Stomach (tissue), 8 donors: ENCODE measurements at regions not wholly inside any gene's neighbourhood (a gene's known extent, or its start where the extent isn't known, plus 50 kb on each side); places are given as distances from the start of the nearest gene placed in this dataset.

Experiments
- DNase-seq, 2 donors: peaks; one replicate each; pipeline versions ENCODE4 v3.0.0 to v3.0.0-alpha.2; 2013 to 2019
- H3K27ac ChIP-seq, 5 donors: fragments of 200-600 bp in 4 of 5; sonication (generic) in 4 of 5; one replicate each; pipeline ENCODE4 v1.5.1; 2013 to 2019; ENCODE audit warnings: mild to moderate bottlenecking in 1 of 5, moderate library complexity in 1 of 5
- H3K27me3 ChIP-seq, 3 donors: fragments of 200-600 bp; sonication (generic); one replicate each; pipeline ENCODE4 v1.5.1; 2017 to 2019; ENCODE audit warnings: mixed run types in 1 of 3
- H3K36me3 ChIP-seq, 4 donors: fragments of 200-600 bp; sonication (generic); 1 replicate in 3 of 4; 2 replicates in 1 of 4; pipeline ENCODE4 v1.5.1; 2016 to 2019
- H3K4me1 ChIP-seq, 4 donors: fragments of 200-600 bp; sonication (generic); one replicate each; pipeline ENCODE4 v1.5.1; 2016 to 2019
- H3K4me3 ChIP-seq, 4 donors: fragments of 200-600 bp; sonication (generic) in 3 of 4; one replicate each; pipeline ENCODE4 v1.5.1; 2016 to 2019; ENCODE audit warnings: mild to moderate bottlenecking in 1 of 4
- H3K9me3 ChIP-seq, 4 donors: fragments of 200-600 bp; sonication (generic); one replicate each; pipeline ENCODE4 v1.5.1; 2016 to 2019
- EP300 ChIP-seq: sonication (generic); formaldehyde crosslinking; IDR thresholded peaks from one replicate; pipeline ENCODE4 v1.6.1; 2017; ENCODE audit warnings: antibody characterized with exemption
- POLR2A ChIP-seq, 4 donors: fragments of 450-650 bp; IDR thresholded peaks; one replicate each; pipeline ENCODE4 v1.6.1; 2016; ENCODE audit warnings: antibody characterized with exemption in 4 of 4, control low read depth in 2 of 4, mild to moderate bottlenecking in 1 of 4, moderate library complexity in 1 of 4
- POLR2AphosphoS5 ChIP-seq, 3 donors: sonication (generic); formaldehyde crosslinking; IDR thresholded peaks; one replicate each; pipeline ENCODE4 v1.6.1; 2016; ENCODE audit warnings: antibody characterized with exemption in 3 of 3
- WGBS, 5 donors: extraction: QIAGEN DNeasy Blood & Tissue Kit in 3 of 5; methylation state at CpG; one replicate each; pipeline versions ENCODE4 v1.1.5 to v1.1.7; 2013 to 2018; 5-methylcytosine and 5-hydroxymethylcytosine counted together
- intact Hi-C: fragments of 100-400 bp; cut with DNase I; formaldehyde crosslinking; loops from one replicate; pipeline ENCODE4 v1.15.1; 2023; ENCODE audit warnings: low total_unique reads
- TF ChIP-seq, protein P1 (sequence below), 7 experiments: fragments of 450-650 bp in 4 of 7; fragments of 200-600 bp in 3 of 7; sonication (generic) in 3 of 7; IDR thresholded peaks; one replicate each; pipeline ENCODE4 v1.5.1; 2016 to 2019; ENCODE audit warnings: antibody characterized with exemption in 7 of 7, control low read depth in 2 of 7, mild to moderate bottlenecking in 1 of 7
- donor health status: healthy with polysubstance abuse.
- donor health status: Bipolar disorder and iron deficiency.
- donor health status: healthy.

DNA sequence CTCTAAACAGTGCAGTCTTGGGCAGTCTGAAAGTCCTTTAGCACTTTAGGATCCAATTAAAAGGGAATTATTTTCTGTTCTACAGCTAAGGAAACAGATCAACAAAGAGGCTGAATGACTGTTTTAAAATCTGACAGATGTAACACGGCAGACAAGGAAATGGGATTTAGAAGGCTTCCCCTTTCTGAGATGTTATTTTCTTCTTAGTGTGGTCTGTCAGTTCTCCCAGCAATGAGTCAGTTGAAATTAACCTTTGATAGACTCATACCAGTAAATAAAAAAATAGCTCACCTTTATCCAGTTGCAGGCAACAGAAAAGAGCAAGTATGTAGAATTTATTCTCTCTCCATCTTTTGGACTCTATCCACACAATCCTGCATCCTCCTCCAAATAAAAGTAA is 98.1 kb downstream of the NEDD1 start:
- DNase-seq: no peak
- H3K9me3 ChIP-seq: no peaks in the 10 kb centered on the region
- 17 to 39% (median 34%) methylated on average over 1 of the region's 1 CpG for WGBS, 5 donors
- H3K36me3 ChIP-seq: no peaks in the 10 kb centered on the region
- TF ChIP-seq, protein P1, sequence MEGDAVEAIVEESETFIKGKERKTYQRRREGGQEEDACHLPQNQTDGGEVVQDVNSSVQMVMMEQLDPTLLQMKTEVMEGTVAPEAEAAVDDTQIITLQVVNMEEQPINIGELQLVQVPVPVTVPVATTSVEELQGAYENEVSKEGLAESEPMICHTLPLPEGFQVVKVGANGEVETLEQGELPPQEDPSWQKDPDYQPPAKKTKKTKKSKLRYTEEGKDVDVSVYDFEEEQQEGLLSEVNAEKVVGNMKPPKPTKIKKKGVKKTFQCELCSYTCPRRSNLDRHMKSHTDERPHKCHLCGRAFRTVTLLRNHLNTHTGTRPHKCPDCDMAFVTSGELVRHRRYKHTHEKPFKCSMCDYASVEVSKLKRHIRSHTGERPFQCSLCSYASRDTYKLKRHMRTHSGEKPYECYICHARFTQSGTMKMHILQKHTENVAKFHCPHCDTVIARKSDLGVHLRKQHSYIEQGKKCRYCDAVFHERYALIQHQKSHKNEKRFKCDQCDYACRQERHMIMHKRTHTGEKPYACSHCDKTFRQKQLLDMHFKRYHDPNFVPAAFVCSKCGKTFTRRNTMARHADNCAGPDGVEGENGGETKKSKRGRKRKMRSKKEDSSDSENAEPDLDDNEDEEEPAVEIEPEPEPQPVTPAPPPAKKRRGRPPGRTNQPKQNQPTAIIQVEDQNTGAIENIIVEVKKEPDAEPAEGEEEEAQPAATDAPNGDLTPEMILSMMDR (IDR thresholded peaks at IDR 0.05): no peak
- TF ChIP-seq EP300 (no peak), POLR2AphosphoS5 (IDR thresholded peaks at IDR 0.05) (no peak), POLR2A (IDR thresholded peaks at IDR 0.05) (no peak)
- no peak overlapping the region for H3K4me3 ChIP-seq
- no peaks in the 10 kb centered on the region for H3K4me1 ChIP-seq
- intact Hi-C loops: no loop called here
- H3K27ac ChIP-seq: no peak overlapping the region
- H3K27me3 ChIP-seq: no peaks in the 10 kb centered on the region

DNA sequence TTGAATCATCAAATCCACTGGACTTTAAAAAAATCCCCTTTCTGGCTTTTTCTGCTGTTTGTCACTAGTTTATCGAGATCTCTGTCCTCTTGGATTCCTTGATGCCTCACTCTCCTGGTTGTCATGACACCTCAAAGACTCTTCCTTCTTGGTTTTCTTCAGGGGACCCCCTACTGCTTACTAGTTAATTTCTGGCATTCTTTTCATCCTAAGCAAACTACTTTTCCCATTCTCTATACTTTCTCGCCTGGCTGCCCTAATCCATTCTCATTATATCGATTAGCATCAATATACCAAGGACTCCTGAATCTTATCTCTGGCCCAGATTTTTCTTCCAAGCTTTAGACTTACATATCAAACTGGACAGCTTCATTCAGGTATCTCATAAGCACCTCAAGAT is 98.6 kb downstream of the NEDD1 start:
- H3K9me3 ChIP-seq: no peaks in the 10 kb centered on the region
- no peaks in the 10 kb centered on the region for H3K36me3 ChIP-seq
- intact Hi-C loops: no loop called here
- H3K4me3 ChIP-seq: no peak overlapping the region
- no peaks in the 10 kb centered on the region for H3K27me3 ChIP-seq
- no peaks in the 10 kb centered on the region for H3K4me1 ChIP-seq
- WGBS, 5 donors: 82 to 92% (median 87%) methylated on average over 3 of the region's 3 CpGs
- no peak for DNase-seq
- TF ChIP-seq POLR2A (IDR thresholded peaks at IDR 0.05): no peak
- no peak for TF ChIP-seq EP300
- no peak for TF ChIP-seq POLR2AphosphoS5 (IDR thresholded peaks at IDR 0.05)
- H3K27ac ChIP-seq: no peak overlapping the region

DNA sequence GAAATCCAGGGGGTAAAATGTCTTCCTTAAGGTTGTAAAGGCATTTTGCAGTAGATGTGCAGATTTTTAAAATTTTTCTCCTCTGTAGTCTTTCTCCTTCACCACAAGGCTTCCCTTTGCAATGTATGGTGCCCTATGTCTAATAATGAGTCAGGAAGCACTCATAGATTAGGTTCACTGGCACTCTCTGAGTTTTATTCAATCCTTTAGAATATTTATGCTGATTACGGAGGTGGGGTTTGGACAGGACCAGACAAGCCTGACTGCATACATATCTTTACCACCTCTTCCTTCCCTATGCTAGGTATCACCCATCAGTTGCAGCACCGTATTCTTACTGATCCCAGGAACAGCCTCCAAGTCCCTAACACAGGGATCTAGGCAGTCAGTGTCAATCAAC is 99.5 kb downstream of the NEDD1 start:
- WGBS, 5 donors: 88 to 97% (median 93%) methylated on average over 2 of the region's 2 CpGs
- H3K27me3 ChIP-seq: no peaks in the 10 kb centered on the region
- TF ChIP-seq POLR2A (IDR thresholded peaks at IDR 0.05) (no peak), EP300 (no peak), POLR2AphosphoS5 (IDR thresholded peaks at IDR 0.05) (no peak)
- TF ChIP-seq, protein P1 (IDR thresholded peaks at IDR 0.05): no peak
- intact Hi-C loops: no loop called here
- no peaks in the 10 kb centered on the region for H3K9me3 ChIP-seq
- no peak overlapping the region for H3K4me3 ChIP-seq
- no peak for DNase-seq
- H3K36me3 ChIP-seq: no peaks in the 10 kb centered on the region
- no peaks in the 10 kb centered on the region for H3K4me1 ChIP-seq
- no peak overlapping the region for H3K27ac ChIP-seq

DNA sequence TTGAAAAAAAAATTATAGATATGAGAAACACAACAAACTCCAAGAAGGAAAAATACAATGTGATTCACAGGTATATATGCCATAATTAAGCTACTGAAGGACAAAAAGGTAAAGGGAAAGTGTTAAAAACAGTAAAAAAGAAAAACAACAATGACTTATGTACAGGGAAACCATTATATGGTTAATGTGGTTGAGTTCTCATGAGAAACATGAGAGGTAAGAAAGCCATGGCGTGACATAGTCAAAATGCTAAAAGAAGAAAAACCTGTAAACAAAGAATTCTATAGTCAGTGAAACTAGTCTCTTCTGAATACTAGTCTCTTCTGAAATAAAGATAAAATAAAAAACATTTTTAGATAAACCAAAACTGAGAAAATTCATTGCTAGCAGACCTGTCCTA is 109.1 kb downstream of the NEDD1 start:
- intact Hi-C loops: no loop called here
- WGBS, 5 donors: 80 to 94% (median 88%) methylated on average over 1 of the region's 1 CpG
- H3K4me3 ChIP-seq: no peak overlapping the region
- H3K27me3 ChIP-seq: no peaks in the 10 kb centered on the region
- H3K27ac ChIP-seq: no peak overlapping the region
- TF ChIP-seq EP300: no peak
- no peak for TF ChIP-seq POLR2A (IDR thresholded peaks at IDR 0.05)
- TF ChIP-seq, protein P1 (IDR thresholded peaks at IDR 0.05): no peak
- no peak for TF ChIP-seq POLR2AphosphoS5 (IDR thresholded peaks at IDR 0.05)
- H3K36me3 ChIP-seq: no peaks in the 10 kb centered on the region
- peaks cover 0 to 19% (median 10%) of the 10 kb centered on the region in 4 donors for H3K9me3 ChIP-seq
- no peaks in the 10 kb centered on the region for H3K4me1 ChIP-seq
- DNase-seq: no peak

DNA sequence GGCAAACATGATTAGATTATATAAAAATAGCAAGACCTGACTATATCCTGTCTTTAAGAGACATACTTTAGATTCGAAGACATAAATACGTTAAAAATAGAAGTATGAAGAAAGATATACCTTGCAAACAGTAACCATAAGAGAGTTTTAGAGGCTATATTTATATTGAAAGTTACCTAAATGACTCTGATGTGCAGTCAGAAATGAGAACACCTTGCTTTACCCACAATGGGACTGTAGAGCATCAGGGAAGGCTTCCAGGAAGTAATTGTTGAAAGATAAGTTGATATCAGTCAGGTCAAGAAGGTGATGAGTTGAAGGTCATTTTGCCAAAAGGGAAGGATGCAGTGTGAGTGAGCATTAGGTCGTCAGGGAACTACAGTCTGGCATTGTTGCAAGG is 110.2 kb downstream of the NEDD1 start:
- Histone ChIP-seq H3K27me3 (no peaks in the 10 kb centered on the region), H3K36me3 (no peaks in the 10 kb centered on the region), H3K4me3 (no peak overlapping the region), H3K4me1 (no peaks in the 10 kb centered on the region), H3K9me3 (peaks cover 0 to 19% (median 10%) of the 10 kb centered on the region in 4 donors), H3K27ac (no peak overlapping the region)
- TF ChIP-seq POLR2AphosphoS5 (IDR thresholded peaks at IDR 0.05) (no peak), EP300 (no peak), POLR2A (IDR thresholded peaks at IDR 0.05) (no peak)
- TF ChIP-seq, protein P1 (IDR thresholded peaks at IDR 0.05): no peak
- WGBS, 5 donors: 70 to 74% (median 72%) methylated on average over 3 of the region's 3 CpGs
- intact Hi-C loops: no loop called here
- DNase-seq: no peak
